Osteoblast (primary cell): ENCODE measurements at regions not wholly inside any gene's neighbourhood (a gene's known extent, or its start where the extent isn't known, plus 50 kb on each side); places are given as distances from the start of the nearest gene placed in this dataset.

ENCODE experiments used
- DNase-seq: peaks from one replicate; pipeline ENCODE4 v3.0.0; 2011; ENCODE audit warnings: low spot score, mixed read lengths; ENCODE audit not compliant: insufficient read length; ENCODE audit errors: missing footprints
- H2AFZ ChIP-seq: 2 replicates; pipeline ENCODE4 v1.6.0; 2011; ENCODE audit warnings: mild to moderate bottlenecking, low read length
- H3K27ac ChIP-seq: 2 replicates; pipeline ENCODE4 v1.5.1; 2011; ENCODE audit warnings: mild to moderate bottlenecking, low read depth, low read length, moderate library complexity
- H3K27me3 ChIP-seq: 2 replicates; pipeline ENCODE4 v1.6.0; 2012; ENCODE audit warnings: mild to moderate bottlenecking, control low read depth, inconsistent platforms, low read length, moderate library complexity; ENCODE audit not compliant: insufficient read depth
- H3K36me3 ChIP-seq: 2 replicates; pipeline ENCODE4 v1.5.1; 2011; ENCODE audit warnings: mild to moderate bottlenecking, low read length, control low read depth, moderate library complexity; ENCODE audit not compliant: insufficient read depth
- H3K4me1 ChIP-seq: 2 replicates; pipeline ENCODE4 v1.5.1; 2011; ENCODE audit warnings: mild to moderate bottlenecking, low read length, control low read depth, moderate library complexity; ENCODE audit not compliant: insufficient read depth
- H3K4me2 ChIP-seq: 2 replicates; pipeline ENCODE4 v1.6.0; 2011; ENCODE audit warnings: mild to moderate bottlenecking, low read length; ENCODE audit not compliant: insufficient read depth
- H3K4me3 ChIP-seq: fragments of 200-600 bp; sonication (generic); 3 replicates; pipeline ENCODE4 v1.5.1; 2012; ENCODE audit warnings: mild to moderate bottlenecking, low read length, inconsistent platforms; ENCODE audit not compliant: insufficient read depth
- H3K79me2 ChIP-seq: 2 replicates; pipeline ENCODE4 v1.6.0; 2012; ENCODE audit warnings: mild to moderate bottlenecking, low read length, control low read depth, inconsistent platforms; ENCODE audit not compliant: insufficient read depth
- H3K9me3 ChIP-seq: 2 replicates; pipeline ENCODE4 v1.5.1; 2011; ENCODE audit warnings: low read depth, low read length, control low read depth
- H4K20me1 ChIP-seq: 2 replicates; pipeline ENCODE4 v1.6.0; 2012; ENCODE audit warnings: mild to moderate bottlenecking, low read length, control low read depth; ENCODE audit not compliant: insufficient read depth
- CTCF ChIP-seq: IDR thresholded peaks from 2 replicates; pipeline ENCODE4 v1.5.1; 2011; ENCODE audit warnings: mild to moderate bottlenecking, low read depth, low read length, moderate library complexity; ENCODE audit errors: extremely low read depth

DNA sequence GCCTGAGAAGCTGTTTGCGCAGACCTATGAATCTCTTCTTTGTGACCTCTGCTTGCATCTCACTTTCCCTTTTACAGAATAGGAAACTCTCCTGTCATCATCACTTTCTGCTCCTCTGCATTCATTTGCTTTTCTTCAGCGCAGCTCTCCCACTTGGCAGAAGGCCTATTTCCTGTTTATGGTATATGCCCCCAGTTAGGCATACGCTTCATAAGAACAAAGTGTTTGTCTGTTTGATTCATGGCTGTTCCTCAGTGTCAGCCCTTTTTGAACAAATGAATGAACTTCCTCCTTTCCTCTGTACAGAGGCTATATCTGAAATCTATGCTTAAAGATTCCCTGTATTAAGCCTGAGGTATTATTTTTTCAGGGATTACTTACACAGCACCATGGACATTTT lies 1216.9 kb upstream of the GBE1 start:
- Histone ChIP-seq H3K36me3 (no peaks in the 10 kb centered on the region), H3K4me2 (no peak overlapping the region), H3K27me3 (no peaks in the 10 kb centered on the region), H3K79me2 (no peaks in the 10 kb centered on the region), H2AFZ (no peak overlapping the region), H3K9me3 (peaks cover 4% of the 10 kb centered on the region), H3K4me1 (no peaks in the 10 kb centered on the region), H3K4me3 (no peak overlapping the region), H4K20me1 (no peaks in the 10 kb centered on the region), H3K27ac (no peak overlapping the region)
- TF ChIP-seq CTCF: no peak
- DNase-seq: no peak

DNA sequence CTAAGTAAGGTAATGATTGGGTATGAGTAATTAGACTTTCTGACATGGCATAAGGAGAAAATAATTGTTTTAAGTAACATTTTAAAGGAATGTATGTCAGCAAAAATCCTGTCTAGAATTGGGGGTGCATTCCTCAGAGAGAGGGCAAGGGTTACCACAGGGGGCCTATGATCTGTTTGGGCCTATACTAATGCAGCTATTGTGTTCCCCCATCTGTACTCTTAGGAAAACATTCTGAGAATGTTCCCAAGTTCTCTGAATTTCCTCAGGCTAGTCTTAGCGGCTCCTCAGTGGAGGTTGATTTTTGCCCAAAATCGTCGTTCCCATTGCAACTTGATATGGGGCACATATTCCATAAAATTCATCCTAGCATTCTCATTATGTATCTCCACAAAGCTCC lies 1216.4 kb upstream of the GBE1 start:
- no peaks in the 10 kb centered on the region for H3K36me3 ChIP-seq
- H3K27ac ChIP-seq: no peak overlapping the region
- H3K4me2 ChIP-seq: no peak overlapping the region
- DNase-seq: no peak
- H3K9me3 ChIP-seq: peaks cover 4% of the 10 kb centered on the region
- H4K20me1 ChIP-seq: no peaks in the 10 kb centered on the region
- no peak overlapping the region for H2AFZ ChIP-seq
- no peak for TF ChIP-seq CTCF
- no peaks in the 10 kb centered on the region for H3K27me3 ChIP-seq
- no peaks in the 10 kb centered on the region for H3K79me2 ChIP-seq
- no peaks in the 10 kb centered on the region for H3K4me1 ChIP-seq
- H3K4me3 ChIP-seq: no peak overlapping the region

DNA sequence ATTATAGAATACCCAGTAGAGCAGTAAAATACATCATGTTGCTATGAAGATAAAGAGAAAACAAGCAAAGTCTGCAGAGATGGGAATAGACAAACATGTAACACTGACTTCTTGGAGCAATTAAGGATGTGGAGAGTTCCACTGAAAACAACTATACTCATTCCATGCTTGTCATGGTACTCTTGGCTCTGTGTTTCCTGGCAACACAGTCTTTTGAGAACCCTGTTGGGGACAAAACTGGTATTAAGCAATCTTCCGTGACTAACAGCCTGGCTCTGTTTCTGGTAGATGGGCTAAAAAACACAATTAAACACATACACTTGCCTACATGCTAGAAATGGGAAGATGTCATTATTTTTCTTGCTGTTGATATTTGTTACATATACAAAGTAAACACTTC lies 1212.3 kb upstream of the GBE1 start:
- no peak for DNase-seq
- no peaks in the 10 kb centered on the region for H3K27me3 ChIP-seq
- H3K79me2 ChIP-seq: no peaks in the 10 kb centered on the region
- TF ChIP-seq CTCF: no peak
- no peaks in the 10 kb centered on the region for H3K36me3 ChIP-seq
- no peak overlapping the region for H3K4me2 ChIP-seq
- H2AFZ ChIP-seq: no peak overlapping the region
- H3K9me3 ChIP-seq: peaks cover 4% of the 10 kb centered on the region
- H3K4me1 ChIP-seq: no peaks in the 10 kb centered on the region
- no peaks in the 10 kb centered on the region for H4K20me1 ChIP-seq
- H3K4me3 ChIP-seq: no peak overlapping the region
- H3K27ac ChIP-seq: no peak overlapping the region

DNA sequence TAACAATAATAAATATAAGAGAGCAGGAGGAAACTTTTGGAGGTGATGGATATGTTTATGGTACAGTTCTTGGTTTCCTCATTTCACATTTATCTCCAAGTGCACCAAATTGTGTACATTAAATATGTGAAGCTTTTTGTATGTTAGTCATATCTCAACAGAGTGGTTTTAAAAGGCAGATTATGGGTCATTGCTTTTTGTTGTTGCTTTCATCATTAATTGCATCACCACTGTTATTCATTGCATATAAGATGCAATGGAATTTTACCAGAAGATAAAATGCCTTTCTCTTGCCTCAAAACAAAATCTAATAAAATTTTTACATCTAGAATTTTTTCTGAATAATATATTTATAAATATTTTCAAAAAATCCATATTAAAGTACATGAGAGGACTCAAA lies 1198.9 kb upstream of the GBE1 start:
- Histone ChIP-seq H3K27me3 (no peaks in the 10 kb centered on the region), H3K4me1 (no peaks in the 10 kb centered on the region), H3K4me3 (no peak overlapping the region), H3K79me2 (no peaks in the 10 kb centered on the region), H3K36me3 (no peaks in the 10 kb centered on the region), H3K27ac (no peak overlapping the region), H4K20me1 (no peaks in the 10 kb centered on the region), H3K4me2 (no peak overlapping the region), H2AFZ (no peak overlapping the region), H3K9me3 (no peaks in the 10 kb centered on the region)
- TF ChIP-seq CTCF: no peak
- DNase-seq: no peak
